Activated CD4-positive, alpha-beta T cell treated with anti-CD3 and anti-CD28 coated beads, Interleukin-2, amount 10 ng/mL, durations not matched to agents 24 days and 14 days (primary cell): ENCODE measurements at regions not wholly inside any gene's neighbourhood (a gene's known extent, or its start where the extent isn't known, plus 50 kb on each side); places are given as distances from the start of the nearest gene placed in this dataset.
"Not testable (repeated sequence)": the region's sequence is repeated elsewhere in the genome, so short reads cannot be mapped to it uniquely, and the experiment has no call there.

Experiments
- DNase-seq: peaks from one replicate; pipeline ENCODE4 v3.0.0; 2022
- H3K27ac Mint-ChIP-seq: one replicate; pipeline ENCODE4 v1.8.0; 2022; ENCODE audit warnings: mild to moderate bottlenecking, mixed read lengths
- H3K27me3 Mint-ChIP-seq: one replicate; pipeline ENCODE4 v1.8.0; 2022; ENCODE audit warnings: mixed read lengths
- H3K36me3 Mint-ChIP-seq: one replicate; pipeline ENCODE4 v1.8.0; 2022; ENCODE audit warnings: low read depth, mild to moderate bottlenecking, mixed read lengths
- H3K4me1 Mint-ChIP-seq: one replicate; pipeline ENCODE4 v1.8.0; 2021; ENCODE audit warnings: mixed read lengths
- H3K4me3 Mint-ChIP-seq: one replicate; pipeline ENCODE4 v1.8.0; 2022; ENCODE audit warnings: mild to moderate bottlenecking, moderate library complexity, mixed read lengths
- H3K9me3 Mint-ChIP-seq: one replicate; pipeline ENCODE4 v1.8.0; 2021; ENCODE audit warnings: mixed read lengths
- intact Hi-C: fragments of 100-400 bp; cut with micrococcal nuclease; formaldehyde crosslinking; loops from one replicate; pipeline ENCODE4 v1.15.1; 2023

DNA sequence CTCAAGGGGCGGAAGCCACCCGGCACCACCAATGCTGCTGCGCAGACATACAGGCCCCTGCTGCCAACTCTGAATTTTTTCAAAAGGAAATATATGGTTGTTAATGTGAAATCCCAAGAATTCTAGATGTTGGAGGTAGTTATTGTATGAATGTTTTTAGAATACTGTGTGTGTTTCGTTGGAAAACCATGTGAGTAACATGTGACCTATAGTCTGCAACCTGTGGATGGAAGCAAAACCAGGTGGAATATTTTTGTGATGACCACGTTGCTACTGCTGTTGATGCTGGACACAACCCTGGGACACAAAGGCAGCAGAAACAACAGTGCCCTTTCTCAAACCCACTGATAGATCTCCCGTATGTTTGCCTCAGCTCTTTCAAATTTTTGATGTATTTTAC, 376.3 kb upstream of the SALL1 start:
- no peaks in the 10 kb centered on the region for H3K27me3 Mint-ChIP-seq
- no peaks in the 10 kb centered on the region for H3K4me1 Mint-ChIP-seq
- no peak overlapping the region for H3K27ac Mint-ChIP-seq
- intact Hi-C loops: no loop called here
- H3K36me3 Mint-ChIP-seq: no peaks in the 10 kb centered on the region
- no peaks in the 10 kb centered on the region for H3K9me3 Mint-ChIP-seq
- no peak for DNase-seq
- no peak overlapping the region for H3K4me3 Mint-ChIP-seq

DNA sequence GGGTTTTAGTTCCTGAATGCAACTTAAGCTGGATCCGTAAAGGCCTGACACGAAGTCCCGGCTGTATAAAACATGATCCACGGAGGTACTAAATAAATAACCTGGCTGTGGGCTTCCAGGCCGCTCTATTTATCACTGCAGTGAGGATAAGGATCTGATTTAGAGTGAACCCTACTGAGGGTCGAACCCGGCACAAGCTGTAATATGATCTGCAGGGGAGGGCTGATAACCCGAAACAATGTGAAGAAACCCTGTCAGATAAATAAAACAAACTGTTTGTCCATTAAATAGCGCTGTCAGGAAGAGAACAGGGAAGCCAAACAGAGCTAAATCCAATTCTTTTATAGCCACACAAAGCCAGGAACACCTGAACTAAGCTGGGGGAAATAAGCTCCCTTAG, 375.6 kb upstream of the SALL1 start:
- H3K4me3 Mint-ChIP-seq: no peak overlapping the region
- H3K9me3 Mint-ChIP-seq: peaks cover 2% of the 10 kb centered on the region
- H3K27ac Mint-ChIP-seq: no peak overlapping the region
- no peak for DNase-seq
- intact Hi-C loops: no loop called here
- H3K4me1 Mint-ChIP-seq: no peaks in the 10 kb centered on the region
- no peaks in the 10 kb centered on the region for H3K36me3 Mint-ChIP-seq
- H3K27me3 Mint-ChIP-seq: no peaks in the 10 kb centered on the region

DNA sequence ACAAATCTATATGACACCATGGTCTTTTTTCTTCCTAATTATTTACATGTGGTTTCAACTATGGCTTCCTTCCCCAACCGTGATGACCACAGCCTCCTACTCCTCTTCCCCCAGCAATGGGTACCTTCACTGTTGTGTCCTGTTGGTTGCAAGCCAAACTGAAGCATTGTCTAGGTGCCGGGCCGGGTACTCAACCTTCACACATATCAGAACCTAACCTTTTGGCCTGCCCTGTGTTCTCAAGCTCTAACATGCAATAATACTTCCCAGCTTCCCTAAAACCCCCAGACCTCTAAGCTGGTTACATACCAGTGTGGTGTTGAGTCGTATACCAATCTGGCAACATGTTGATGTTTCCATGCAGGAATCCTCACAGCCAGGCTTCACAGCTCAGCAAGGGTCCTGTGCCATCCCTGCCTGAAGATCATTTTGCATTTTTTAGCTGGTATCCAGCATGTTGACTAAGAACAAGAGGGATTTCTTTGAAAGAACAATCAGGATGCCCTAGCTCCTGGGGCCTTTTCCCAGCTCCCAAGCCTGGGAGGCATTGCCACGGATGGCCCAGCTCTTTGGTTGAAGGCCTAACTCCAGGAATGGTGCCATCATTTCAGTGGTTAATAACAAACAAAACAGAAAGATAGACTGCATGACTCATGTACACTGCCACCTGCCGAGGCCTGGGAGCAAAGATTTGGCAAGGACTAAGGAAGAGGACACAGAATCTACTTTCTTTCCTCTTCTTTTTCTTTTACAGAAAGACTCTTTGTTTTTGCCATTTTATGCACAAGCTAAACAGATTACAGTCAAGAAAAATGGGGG, 373.7 kb upstream of the SALL1 start:
- Mint-ChIP-seq H3K27me3 (no peaks in the 10 kb centered on the region), H3K9me3 (peaks cover 3% of the 10 kb centered on the region), H3K4me1 (no peaks in the 10 kb centered on the region), H3K27ac (no peak overlapping the region), H3K36me3 (no peaks in the 10 kb centered on the region), H3K4me3 (no peak overlapping the region)
- no peak for DNase-seq
- intact Hi-C loops: no loop called here

GRCh38 chr16:51524070-51524469, 373.0 kb upstream of the SALL1 start:
- Mint-ChIP-seq H3K4me3 (no peak overlapping the region), H3K4me1 (no peaks in the 10 kb centered on the region), H3K27ac (no peak overlapping the region), H3K36me3 (no peaks in the 10 kb centered on the region), H3K9me3 (peaks cover 3% of the 10 kb centered on the region), H3K27me3 (no peaks in the 10 kb centered on the region)
- DNase-seq: no peak
- intact Hi-C loops: no loop called here

- peaks cover 6% of the 10 kb centered on the region for H3K9me3 Mint-ChIP-seq
These were observed 372.3 kb upstream of the SALL1 start for GRCh38 chr16:51523400-51523799.

GRCh38 chr16:51522902-51523301, 371.8 kb upstream of the SALL1 start:
- H3K36me3 Mint-ChIP-seq: no peaks in the 10 kb centered on the region
- H3K27me3 Mint-ChIP-seq: no peaks in the 10 kb centered on the region
- H3K9me3 Mint-ChIP-seq: peaks cover 6% of the 10 kb centered on the region
- intact Hi-C loops: no loop called here
- no peak overlapping the region for H3K27ac Mint-ChIP-seq
- DNase-seq: no peak
- H3K4me1 Mint-ChIP-seq: no peaks in the 10 kb centered on the region
- H3K4me3 Mint-ChIP-seq: no peak overlapping the region

More at GRCh38 chr16:51523400-51523799, 372.3 kb upstream of the SALL1 start:
- Mint-ChIP-seq H3K36me3 (no peaks in the 10 kb centered on the region), H3K4me1 (no peaks in the 10 kb centered on the region), H3K4me3 (no peak overlapping the region), H3K27ac (no peak overlapping the region), H3K27me3 (no peaks in the 10 kb centered on the region)
- no peak for DNase-seq
- intact Hi-C loops: no loop called here

GRCh38 chr16:51516960-51517359, 365.9 kb upstream of the SALL1 start:
- H3K9me3 Mint-ChIP-seq, H3K4me1 Mint-ChIP-seq, H3K36me3 Mint-ChIP-seq, H3K4me3 Mint-ChIP-seq, H3K27ac Mint-ChIP-seq, intact Hi-C loops, H3K27me3 Mint-ChIP-seq, DNase-seq: not testable (repeated sequence)

DNA sequence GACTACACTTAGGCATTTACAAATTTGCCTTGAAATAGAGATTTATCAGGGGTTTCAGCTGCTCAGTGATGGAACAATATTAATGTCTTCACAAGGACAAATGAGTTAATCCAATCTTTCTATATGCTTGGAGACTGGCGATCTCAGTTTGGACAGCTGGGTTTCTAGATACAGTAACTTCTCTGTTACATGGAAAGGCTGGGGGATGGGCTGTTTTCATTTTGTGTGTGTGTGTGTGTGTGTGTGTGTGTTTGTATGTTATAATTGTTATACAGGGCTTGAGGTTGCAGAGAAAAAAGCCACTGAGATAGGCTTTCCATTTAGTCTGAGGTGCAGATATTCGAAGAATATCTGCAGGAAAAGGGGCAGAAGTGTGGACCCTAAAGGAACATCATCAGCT, 359.3 kb upstream of the SALL1 start:
- Mint-ChIP-seq H3K9me3 (no peaks in the 10 kb centered on the region), H3K4me3 (no peak overlapping the region), H3K27me3 (no peaks in the 10 kb centered on the region), H3K4me1 (no peaks in the 10 kb centered on the region), H3K36me3 (no peaks in the 10 kb centered on the region), H3K27ac (no peak overlapping the region)
- no peak for DNase-seq
- intact Hi-C loops: no loop called here

DNA sequence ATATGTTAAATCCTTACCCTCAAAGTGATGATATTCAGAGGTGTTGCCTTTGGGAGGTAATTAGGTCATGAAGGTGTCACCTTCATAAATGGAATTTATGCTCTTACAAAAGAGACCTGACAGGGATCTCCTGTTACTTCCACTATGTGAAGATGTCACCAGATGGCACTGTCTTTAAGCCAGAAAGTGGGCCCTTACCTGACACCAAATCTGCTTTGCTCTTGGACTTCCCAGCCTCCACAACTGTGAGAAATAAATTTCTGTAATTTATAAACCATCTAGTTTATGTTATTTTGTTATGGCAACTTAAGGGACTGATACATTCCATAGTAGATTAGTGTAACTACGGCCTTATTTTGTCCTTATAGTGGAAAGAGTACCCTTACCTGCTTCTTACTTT, 358.3 kb upstream of the SALL1 start:
- no peaks in the 10 kb centered on the region for H3K27me3 Mint-ChIP-seq
- DNase-seq: no peak
- no peaks in the 10 kb centered on the region for H3K9me3 Mint-ChIP-seq
- H3K36me3 Mint-ChIP-seq: no peaks in the 10 kb centered on the region
- H3K4me1 Mint-ChIP-seq: no peaks in the 10 kb centered on the region
- intact Hi-C loops: no loop called here
- H3K27ac Mint-ChIP-seq: no peak overlapping the region
- no peak overlapping the region for H3K4me3 Mint-ChIP-seq

- no peak overlapping the region for H3K4me3 Mint-ChIP-seq
- no peak for DNase-seq
- H3K36me3 Mint-ChIP-seq: no peaks in the 10 kb centered on the region
- intact Hi-C loops: no loop called here
- no peak overlapping the region for H3K27ac Mint-ChIP-seq
- H3K4me1 Mint-ChIP-seq: no peaks in the 10 kb centered on the region
- H3K9me3 Mint-ChIP-seq: no peaks in the 10 kb centered on the region
- no peaks in the 10 kb centered on the region for H3K27me3 Mint-ChIP-seq
These were observed 357.6 kb upstream of the SALL1 start for GRCh38 chr16:51508490-51509212.

DNA sequence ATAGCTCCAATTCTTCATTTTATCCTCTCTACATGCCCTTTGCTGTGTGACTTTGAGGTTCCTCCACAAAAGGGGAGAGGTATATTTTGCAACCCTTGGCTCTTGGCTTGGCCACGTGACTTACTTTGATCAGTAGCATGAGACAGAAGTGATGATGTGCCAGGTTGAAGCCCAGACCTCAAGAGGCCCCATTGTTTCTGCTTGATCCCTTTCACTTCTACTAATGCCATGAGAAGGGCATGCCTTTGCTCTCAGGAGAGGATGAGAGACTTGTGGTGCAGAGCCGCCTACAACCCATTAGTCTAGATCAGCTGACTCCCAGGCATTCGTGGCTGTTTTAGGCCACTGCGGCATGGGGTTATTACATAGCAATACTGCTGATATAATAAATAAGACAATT, 356.2 kb upstream of the SALL1 start:
- intact Hi-C loops: no loop called here
- Mint-ChIP-seq H3K9me3 (no peaks in the 10 kb centered on the region), H3K4me1 (no peaks in the 10 kb centered on the region), H3K4me3 (no peak overlapping the region), H3K27ac (no peak overlapping the region), H3K36me3 (no peaks in the 10 kb centered on the region), H3K27me3 (no peaks in the 10 kb centered on the region)
- no peak for DNase-seq

DNA sequence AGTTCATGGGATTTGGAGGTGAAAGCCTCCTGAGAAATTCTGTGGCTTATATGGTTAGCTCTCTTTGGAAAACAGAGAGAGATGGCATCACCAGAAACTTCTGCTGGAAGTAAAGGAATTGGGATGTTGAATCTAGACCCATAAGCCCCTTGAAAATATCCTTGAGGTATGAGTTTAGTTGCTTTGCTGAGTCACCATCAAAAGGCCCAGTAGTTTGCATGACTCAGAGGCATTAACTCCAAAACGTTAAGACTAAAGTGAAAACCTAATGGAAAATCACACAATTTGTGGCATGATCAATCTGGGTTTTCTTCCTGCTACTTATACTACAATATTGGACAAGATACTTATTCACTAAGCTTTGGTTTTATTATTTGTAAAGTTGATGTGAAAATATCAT, 349.2 kb upstream of the SALL1 start:
- H3K27me3 Mint-ChIP-seq: no peaks in the 10 kb centered on the region
- H3K9me3 Mint-ChIP-seq: no peaks in the 10 kb centered on the region
- intact Hi-C loops: no loop called here
- no peak overlapping the region for H3K4me3 Mint-ChIP-seq
- no peak overlapping the region for H3K27ac Mint-ChIP-seq
- H3K36me3 Mint-ChIP-seq: no peaks in the 10 kb centered on the region
- H3K4me1 Mint-ChIP-seq: no peaks in the 10 kb centered on the region
- no peak for DNase-seq

GRCh38 chr16:51497541-51498211, 346.6 kb upstream of the SALL1 start:
- Mint-ChIP-seq H3K36me3 (no peaks in the 10 kb centered on the region), H3K4me1 (no peaks in the 10 kb centered on the region), H3K4me3 (no peak overlapping the region), H3K27me3 (no peaks in the 10 kb centered on the region), H3K27ac (no peak overlapping the region), H3K9me3 (peaks cover under 1% of the 10 kb centered on the region)
- DNase-seq: no peak
- intact Hi-C loops: no loop called here

DNA sequence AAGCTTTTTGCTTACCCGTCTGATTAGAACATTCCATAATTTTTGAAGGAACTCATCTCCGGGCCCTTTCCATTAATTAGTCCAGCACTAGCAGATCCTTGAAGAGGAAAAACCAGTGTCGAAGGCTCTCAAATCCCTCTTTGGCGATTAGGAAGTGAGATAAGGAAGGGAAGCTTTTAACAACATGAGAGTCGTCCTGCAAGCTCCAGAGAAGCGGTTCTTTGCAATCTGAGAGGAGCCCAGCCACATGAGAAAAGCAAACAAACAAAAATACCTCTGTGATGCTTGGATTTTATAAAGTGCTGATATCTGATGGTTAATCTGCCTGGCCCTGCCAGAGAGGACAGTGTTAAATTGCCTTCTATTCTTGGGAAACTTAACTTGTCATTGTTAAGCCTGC, 339.8 kb upstream of the SALL1 start:
- H3K27me3 Mint-ChIP-seq: no peaks in the 10 kb centered on the region
- H3K4me3 Mint-ChIP-seq: no peak overlapping the region
- no peaks in the 10 kb centered on the region for H3K4me1 Mint-ChIP-seq
- intact Hi-C loops: no loop called here
- no peaks in the 10 kb centered on the region for H3K36me3 Mint-ChIP-seq
- peaks cover 5% of the 10 kb centered on the region for H3K9me3 Mint-ChIP-seq
- DNase-seq: no peak
- H3K27ac Mint-ChIP-seq: no peak overlapping the region
